Vagina (tissue), 2 donors: ENCODE measurements at regions not wholly inside any gene's neighbourhood (a gene's known extent, or its start where the extent isn't known, plus 50 kb on each side); places are given as distances from the start of the nearest gene placed in this dataset.

Source experiments
- DNase-seq, 2 donors: peaks; one replicate each; pipeline ENCODE4 v3.0.0-alpha.2; 2017; ENCODE audit errors: extremely low spot score in 2 of 2
- H3K27ac ChIP-seq: fragments of 200-600 bp; sonication (generic); one replicate; pipeline ENCODE4 v1.5.1; 2019
- H3K27me3 ChIP-seq: fragments of 200-600 bp; sonication (generic); one replicate; pipeline ENCODE4 v1.5.1; 2019
- H3K36me3 ChIP-seq, 2 donors: fragments of 200-600 bp; sonication (generic); one replicate each; pipeline ENCODE4 v1.5.1; 2017 to 2019
- H3K4me1 ChIP-seq: fragments of 200-600 bp; sonication (generic); one replicate; pipeline ENCODE4 v1.5.1; 2019
- H3K4me3 ChIP-seq, 2 donors: fragments of 200-600 bp; sonication (generic); 1 replicate in 1 of 2; 2 replicates in 1 of 2; pipeline ENCODE4 v1.5.1; 2016 to 2019
- H3K9me3 ChIP-seq: fragments of 200-600 bp; sonication (generic); one replicate; pipeline ENCODE4 v1.5.1; 2019
- CTCF ChIP-seq, 3 experiments: fragments of 450-650 bp in 2 of 3; fragments of 200-600 bp in 1 of 3; sonication (generic) in 1 of 3; IDR thresholded peaks; one replicate each; pipeline ENCODE4 v1.5.1; 2017 to 2019; ENCODE audit warnings: antibody characterized with exemption in 3 of 3, mild to moderate bottlenecking in 2 of 3, moderate library complexity in 2 of 3
- POLR2A ChIP-seq, 2 donors: fragments of 450-650 bp; IDR thresholded peaks; one replicate each; pipeline ENCODE4 v1.6.1; 2017; ENCODE audit warnings: antibody characterized with exemption in 2 of 2, mild to moderate bottlenecking in 2 of 2, moderate library complexity in 2 of 2
- POLR2AphosphoS5 ChIP-seq, 2 donors: sonication (generic); formaldehyde crosslinking; IDR thresholded peaks; one replicate each; pipeline ENCODE4 v1.9.0; 2017; ENCODE audit warnings: antibody characterized with exemption in 2 of 2, mild to moderate bottlenecking in 2 of 2, low read depth in 1 of 2; ENCODE audit not compliant: insufficient read depth in 1 of 2
- intact Hi-C: fragments of 100-400 bp; cut with DNase I; formaldehyde crosslinking; loops from one replicate; pipeline ENCODE4 v1.15.1; 2023

- Histone ChIP-seq H3K9me3 (no peaks in the 10 kb centered on the region), H3K4me3 (no peak overlapping the region)
- intact Hi-C loops: no loop called here
Measured at GRCh38 chrX:9222299-9222698, 188.4 kb upstream of the FAM9B start.

GRCh38 chrX:9227276-9227675, 193.3 kb upstream of the FAM9B start:
- Histone ChIP-seq H3K36me3 (no peaks in the 10 kb centered on the region), H3K4me1 (no peaks in the 10 kb centered on the region), H3K9me3 (no peaks in the 10 kb centered on the region), H3K4me3 (no peak overlapping the region), H3K27me3 (no peaks in the 10 kb centered on the region), H3K27ac (no peak overlapping the region)
- TF ChIP-seq POLR2A (IDR thresholded peaks at IDR 0.05) (no peak), POLR2AphosphoS5 (IDR thresholded peaks at IDR 0.05; ENCODE audit: insufficient read depth in 1 of 2, low read depth in 1 of 2) (no peak), CTCF (IDR thresholded peaks at IDR 0.05) (no peak)
- no peak for DNase-seq
- intact Hi-C loops: no loop called here

More at GRCh38 chrX:9222299-9222698, 188.4 kb upstream of the FAM9B start:
- Histone ChIP-seq H3K27ac (no peak overlapping the region), H3K36me3 (no peaks in the 10 kb centered on the region), H3K4me1 (no peaks in the 10 kb centered on the region), H3K27me3 (no peaks in the 10 kb centered on the region)
- TF ChIP-seq CTCF (IDR thresholded peaks at IDR 0.05): no peak
- TF ChIP-seq POLR2A (IDR thresholded peaks at IDR 0.05): no peak
- no peak for TF ChIP-seq POLR2AphosphoS5 (IDR thresholded peaks at IDR 0.05; ENCODE audit: insufficient read depth in 1 of 2, low read depth in 1 of 2)
- DNase-seq: no peak

GRCh38 chrX:9231491-9231890, 197.6 kb upstream of the FAM9B start:
- DNase-seq: no peak
- H3K4me3 ChIP-seq: no peak overlapping the region
- intact Hi-C loops: no loop called here
- no peaks in the 10 kb centered on the region for H3K36me3 ChIP-seq
- no peaks in the 10 kb centered on the region for H3K27me3 ChIP-seq
- H3K27ac ChIP-seq: no peak overlapping the region
- TF ChIP-seq POLR2AphosphoS5 (IDR thresholded peaks at IDR 0.05; ENCODE audit: insufficient read depth in 1 of 2, low read depth in 1 of 2) (no peak), CTCF (IDR thresholded peaks at IDR 0.05) (no peak), POLR2A (IDR thresholded peaks at IDR 0.05) (no peak)
- no peaks in the 10 kb centered on the region for H3K4me1 ChIP-seq
- no peaks in the 10 kb centered on the region for H3K9me3 ChIP-seq

GRCh38 chrX:9233141-9233540, 199.2 kb upstream of the FAM9B start:
- no peak for DNase-seq
- H3K27ac ChIP-seq: no peak overlapping the region
- H3K4me3 ChIP-seq: no peak overlapping the region
- no peaks in the 10 kb centered on the region for H3K4me1 ChIP-seq
- H3K9me3 ChIP-seq: no peaks in the 10 kb centered on the region
- intact Hi-C loops: no loop called here
- H3K36me3 ChIP-seq: no peaks in the 10 kb centered on the region
- no peak for TF ChIP-seq CTCF (IDR thresholded peaks at IDR 0.05)
- TF ChIP-seq POLR2A (IDR thresholded peaks at IDR 0.05): no peak
- no peak for TF ChIP-seq POLR2AphosphoS5 (IDR thresholded peaks at IDR 0.05; ENCODE audit: insufficient read depth in 1 of 2, low read depth in 1 of 2)
- H3K27me3 ChIP-seq: no peaks in the 10 kb centered on the region

- TF ChIP-seq CTCF (IDR thresholded peaks at IDR 0.05) (no peak), POLR2A (IDR thresholded peaks at IDR 0.05) (no peak), POLR2AphosphoS5 (IDR thresholded peaks at IDR 0.05; ENCODE audit: insufficient read depth in 1 of 2, low read depth in 1 of 2) (no peak)
- H3K4me1 ChIP-seq: no peaks in the 10 kb centered on the region
- H3K27ac ChIP-seq: no peak overlapping the region
- intact Hi-C loops: no loop called here
- H3K9me3 ChIP-seq: no peaks in the 10 kb centered on the region
- DNase-seq: no peak
- no peaks in the 10 kb centered on the region for H3K27me3 ChIP-seq
- H3K4me3 ChIP-seq: no peak overlapping the region
- no peaks in the 10 kb centered on the region for H3K36me3 ChIP-seq
Measured at GRCh38 chrX:9234315-9234714, 200.4 kb upstream of the FAM9B start.
